CD14-positive monocyte (primary cell): ENCODE measurements at regions not wholly inside any gene's neighbourhood (a gene's known extent, or its start where the extent isn't known, plus 50 kb on each side); places are given as distances from the start of the nearest gene placed in this dataset.

Source experiments
- DNase-seq, 3 donors: peaks; one replicate each; pipeline ENCODE4 v3.0.0-alpha.2; 2011 to 2022
- H2AFZ ChIP-seq: 2 replicates; pipeline ENCODE4 v1.6.0; 2012; ENCODE audit warnings: mild to moderate bottlenecking, low read depth, low read length, inconsistent platforms; ENCODE audit not compliant: insufficient read depth, poor library complexity, severe bottlenecking
- H3K27ac ChIP-seq, 2 donors: 1 replicate in 1 of 2; 2 replicates in 1 of 2; pipeline ENCODE4 v1.5.1; 2012 to 2013; ENCODE audit warnings: low read length in 2 of 2, control low read depth in 1 of 2, inconsistent platforms in 1 of 2, low read depth in 1 of 2, mild to moderate bottlenecking in 1 of 2
- H3K27me3 ChIP-seq, 2 donors: one replicate each; pipeline versions ENCODE4 v1.6.0 to v1.6.1; 2011 to 2013; ENCODE audit warnings: low read length in 2 of 2; ENCODE audit not compliant: control insufficient read depth in 2 of 2, insufficient read depth in 2 of 2
- H3K36me3 ChIP-seq, 2 donors: replicated peaks in 1 of 2; 1 replicate in 1 of 2; 2 replicates in 1 of 2; pipeline versions ENCODE4 v1.5.1 to v1.6.1; 2012 to 2013; ENCODE audit warnings: low read length in 2 of 2, control low read depth in 1 of 2, inconsistent platforms in 1 of 2, mild to moderate bottlenecking in 1 of 2; ENCODE audit not compliant: insufficient read depth in 2 of 2, control insufficient read depth in 1 of 2
- H3K4me1 ChIP-seq, 2 donors: 1 replicate in 1 of 2; 2 replicates in 1 of 2; pipeline versions ENCODE4 v1.5.1 to v1.6.1; 2012 to 2013; ENCODE audit warnings: low read length in 2 of 2, control low read depth in 1 of 2, inconsistent platforms in 1 of 2, mild to moderate bottlenecking in 1 of 2, moderate library complexity in 1 of 2; ENCODE audit not compliant: insufficient read depth in 2 of 2, control insufficient read depth in 1 of 2
- H3K4me2 ChIP-seq: replicated peaks from 2 replicates; pipeline ENCODE3; 2012; ENCODE audit warnings: low read length, moderate library complexity, mild to moderate bottlenecking; ENCODE audit not compliant: poor library complexity, severe bottlenecking; ENCODE audit errors: extremely low read depth
- H3K4me3 ChIP-seq, 3 experiments: fragments of 200-600 bp in 1 of 3; sonication (generic) in 1 of 3; replicated peaks in 1 of 3; 1 replicate in 2 of 3; 2 replicates in 1 of 3; pipeline ENCODE4 v1.5.1; 2011 to 2013; ENCODE audit warnings: low read length in 3 of 3, mild to moderate bottlenecking in 3 of 3, control low read depth in 2 of 3, low read depth in 2 of 3, inconsistent platforms in 1 of 3, moderate library complexity in 1 of 3
- H3K79me2 ChIP-seq: 2 replicates; pipeline ENCODE4 v1.6.0; 2012; ENCODE audit warnings: mild to moderate bottlenecking, control low read depth, inconsistent platforms, low read length, moderate library complexity; ENCODE audit not compliant: insufficient read depth
- H3K9ac ChIP-seq: 2 replicates; pipeline ENCODE4 v1.6.0; 2017; ENCODE audit warnings: low read length, mild to moderate bottlenecking; ENCODE audit not compliant: insufficient read depth, poor library complexity, severe bottlenecking
- H3K9me3 ChIP-seq, 2 donors: replicated peaks in 1 of 2; 1 replicate in 1 of 2; 2 replicates in 1 of 2; pipeline versions ENCODE4 v1.5.1 to v1.6.1; 2012 to 2013; ENCODE audit warnings: low read length in 2 of 2, control low read depth in 1 of 2; ENCODE audit not compliant: control insufficient read depth in 1 of 2, insufficient read depth in 1 of 2
- H4K20me1 ChIP-seq: 2 replicates; pipeline ENCODE4 v1.6.0; 2012; ENCODE audit warnings: mild to moderate bottlenecking, low read length, control low read depth, moderate library complexity; ENCODE audit not compliant: insufficient read depth
- H3K27ac Mint-ChIP-seq, 7 donors: one replicate each; pipeline ENCODE4 v1.8.0; 2020; ENCODE audit warnings: mild to moderate bottlenecking in 7 of 7, mixed read lengths in 7 of 7, moderate library complexity in 6 of 7, inconsistent platforms in 2 of 7
- H3K27me3 Mint-ChIP-seq, 3 donors: one replicate each; pipeline ENCODE4 v1.8.0; 2021 to 2022; ENCODE audit warnings: low read depth in 3 of 3, mild to moderate bottlenecking in 3 of 3, mixed read lengths in 3 of 3, moderate library complexity in 3 of 3, inconsistent platforms in 1 of 3
- H3K36me3 Mint-ChIP-seq, 2 donors: one replicate each; pipeline ENCODE4 v1.8.0; 2020; ENCODE audit warnings: mixed read lengths in 2 of 2, inconsistent platforms in 1 of 2, mild to moderate bottlenecking in 1 of 2
- H3K4me1 Mint-ChIP-seq: one replicate; pipeline ENCODE4 v1.8.0; 2020; ENCODE audit warnings: mild to moderate bottlenecking, mixed read lengths
- H3K4me3 Mint-ChIP-seq, 2 donors: one replicate each; pipeline ENCODE4 v1.8.0; 2020; ENCODE audit warnings: mild to moderate bottlenecking in 2 of 2, mixed read lengths in 2 of 2, moderate library complexity in 1 of 2
- H3K9me3 Mint-ChIP-seq, 7 donors: one replicate each; pipeline ENCODE4 v1.8.0; 2020 to 2022; ENCODE audit warnings: mixed read lengths in 7 of 7, mild to moderate bottlenecking in 6 of 7, moderate library complexity in 6 of 7, inconsistent platforms in 2 of 7
- WGBS: methylation state at CpG from one replicate; pipeline ENCODE4 v1.1.5; 2013; ENCODE audit warnings: missing lambda C conversion rate; ENCODE audit not compliant: insufficient coverage; 5-methylcytosine and 5-hydroxymethylcytosine counted together
- intact Hi-C, 2 donors: fragments of 100-400 bp; cut with micrococcal nuclease; formaldehyde crosslinking; loops; one replicate each; pipeline versions ENCODE4 v1.15.0 to v1.15.1; 2023
- TF ChIP-seq, protein P1 (sequence below): fragments of 200-600 bp; IDR thresholded peaks from one replicate; pipeline ENCODE4 v1.8.0; 2022; ENCODE audit warnings: antibody characterized with exemption, mild to moderate bottlenecking

GRCh38 chr21:26641062-26641461 lies 68.0 kb upstream of the CYYR1 start:
- H3K27me3 ChIP-seq = no peaks in the 10 kb centered on the region
- H3K36me3 ChIP-seq = no peaks in the 10 kb centered on the region
- H2AFZ ChIP-seq = no peak overlapping the region
- intact Hi-C loops = no loop called here
- Mint-ChIP-seq H3K27ac (no peak overlapping the region), H3K4me3 (no peak overlapping the region), H3K4me1 (no peaks in the 10 kb centered on the region), H3K36me3 (no peaks in the 10 kb centered on the region), H3K27me3 (no peaks in the 10 kb centered on the region), H3K9me3 (peaks cover 1 to 14% (median 3%) of the 10 kb centered on the region in 7 donors)
- H3K9ac ChIP-seq = no peak overlapping the region
- H3K9me3 ChIP-seq = peaks cover 0 to under 1% of the 10 kb centered on the region in 2 donors
- H3K79me2 ChIP-seq = no peaks in the 10 kb centered on the region
- WGBS = no CpG with 5 or more reads among the region's 1 CpG
- no peak for DNase-seq
- H3K27ac ChIP-seq = no peak overlapping the region
- H3K4me2 ChIP-seq = no peak overlapping the region
- H3K4me1 ChIP-seq = no peaks in the 10 kb centered on the region
- TF ChIP-seq, protein P1, sequence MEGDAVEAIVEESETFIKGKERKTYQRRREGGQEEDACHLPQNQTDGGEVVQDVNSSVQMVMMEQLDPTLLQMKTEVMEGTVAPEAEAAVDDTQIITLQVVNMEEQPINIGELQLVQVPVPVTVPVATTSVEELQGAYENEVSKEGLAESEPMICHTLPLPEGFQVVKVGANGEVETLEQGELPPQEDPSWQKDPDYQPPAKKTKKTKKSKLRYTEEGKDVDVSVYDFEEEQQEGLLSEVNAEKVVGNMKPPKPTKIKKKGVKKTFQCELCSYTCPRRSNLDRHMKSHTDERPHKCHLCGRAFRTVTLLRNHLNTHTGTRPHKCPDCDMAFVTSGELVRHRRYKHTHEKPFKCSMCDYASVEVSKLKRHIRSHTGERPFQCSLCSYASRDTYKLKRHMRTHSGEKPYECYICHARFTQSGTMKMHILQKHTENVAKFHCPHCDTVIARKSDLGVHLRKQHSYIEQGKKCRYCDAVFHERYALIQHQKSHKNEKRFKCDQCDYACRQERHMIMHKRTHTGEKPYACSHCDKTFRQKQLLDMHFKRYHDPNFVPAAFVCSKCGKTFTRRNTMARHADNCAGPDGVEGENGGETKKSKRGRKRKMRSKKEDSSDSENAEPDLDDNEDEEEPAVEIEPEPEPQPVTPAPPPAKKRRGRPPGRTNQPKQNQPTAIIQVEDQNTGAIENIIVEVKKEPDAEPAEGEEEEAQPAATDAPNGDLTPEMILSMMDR = no peak
- H3K4me3 ChIP-seq = no peak overlapping the region
- H4K20me1 ChIP-seq = no peaks in the 10 kb centered on the region

DNA sequence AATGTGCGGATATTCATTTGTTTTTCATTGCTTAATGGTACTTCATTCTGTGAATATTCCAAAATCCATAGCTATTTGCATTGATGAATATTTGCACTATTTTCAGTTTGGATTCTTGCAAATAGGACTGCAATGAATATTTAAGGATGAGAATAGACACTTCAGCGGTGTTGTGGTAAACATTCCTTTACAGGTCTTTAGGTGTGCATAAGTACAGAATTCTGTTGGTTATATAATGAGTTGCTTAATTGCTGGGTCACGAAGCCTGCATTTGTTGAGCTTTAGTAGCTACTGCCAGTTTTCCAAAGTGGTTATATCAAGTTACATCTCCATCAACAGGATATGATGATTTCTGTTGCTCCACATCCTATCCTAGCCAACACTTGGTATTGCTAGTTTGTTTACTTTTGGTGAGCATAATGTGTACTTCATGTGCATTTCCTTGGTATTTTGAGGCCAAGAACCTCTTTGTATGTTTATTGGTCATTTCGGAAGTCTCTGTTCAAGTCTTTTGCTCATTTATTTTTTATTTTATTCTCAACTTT lies 64.2 kb upstream of the CYYR1 start:
- Histone ChIP-seq H3K4me2 (no peak overlapping the region), H2AFZ (no peak overlapping the region), H3K4me1 (no peaks in the 10 kb centered on the region), H3K36me3 (no peaks in the 10 kb centered on the region), H3K9me3 (peaks cover 10% of the 10 kb centered on the region in 2 donors), H3K9ac (no peak overlapping the region), H3K4me3 (no peak overlapping the region), H3K27me3 (no peaks in the 10 kb centered on the region), H4K20me1 (no peaks in the 10 kb centered on the region), H3K27ac (no peak overlapping the region), H3K79me2 (no peaks in the 10 kb centered on the region)
- H3K36me3 Mint-ChIP-seq = no peaks in the 10 kb centered on the region
- no peak for DNase-seq
- no peaks in the 10 kb centered on the region for H3K27me3 Mint-ChIP-seq
- WGBS = no CpG with 5 or more reads among the region's 4 CpGs
- H3K4me1 Mint-ChIP-seq = no peaks in the 10 kb centered on the region
- no peak overlapping the region for H3K4me3 Mint-ChIP-seq
- H3K27ac Mint-ChIP-seq = no peak overlapping the region
- H3K9me3 Mint-ChIP-seq = peaks cover 0 to 11% (median 8%) of the 10 kb centered on the region in 7 donors
- TF ChIP-seq, protein P1 = no peak
- intact Hi-C loops = no loop called here
